HG03095 (cell line): ENCODE measurements at regions not wholly inside any gene's neighbourhood (a gene's known extent, or its start where the extent isn't known, plus 50 kb on each side); places are given as distances from the start of the nearest gene placed in this dataset.
"Not testable (repeated sequence)": the region's sequence is repeated elsewhere in the genome, so short reads cannot be mapped to it uniquely, and the experiment has no call there.

ENCODE experiments used
- ATAC-seq: cut with Tn5 transposase; IDR thresholded peaks from one replicate; pipeline ENCODE4 v1.9.1; 2021; ENCODE audit warnings: moderate library complexity; ENCODE audit not compliant: unreplicated experiment

DNA sequence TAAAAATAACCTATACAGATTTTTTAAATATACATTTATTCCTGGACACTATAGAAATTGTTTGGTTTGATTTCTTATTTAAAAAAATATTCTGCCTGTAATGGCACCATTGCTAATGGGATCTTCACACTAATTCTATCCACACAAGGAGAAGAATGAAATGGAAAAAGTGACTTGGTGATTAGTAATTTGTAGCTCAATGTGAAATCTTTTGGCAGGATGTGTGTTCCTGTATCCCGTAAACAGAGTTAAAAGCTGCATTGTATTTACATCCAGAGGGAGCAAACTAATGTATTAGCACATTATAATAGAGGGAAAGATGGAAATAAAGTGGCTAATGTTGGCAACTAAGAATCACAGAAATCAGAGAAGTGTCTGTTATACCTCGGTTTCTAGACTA, 1455.3 kb upstream of the FLRT2 start:
- no peak for ATAC-seq

DNA sequence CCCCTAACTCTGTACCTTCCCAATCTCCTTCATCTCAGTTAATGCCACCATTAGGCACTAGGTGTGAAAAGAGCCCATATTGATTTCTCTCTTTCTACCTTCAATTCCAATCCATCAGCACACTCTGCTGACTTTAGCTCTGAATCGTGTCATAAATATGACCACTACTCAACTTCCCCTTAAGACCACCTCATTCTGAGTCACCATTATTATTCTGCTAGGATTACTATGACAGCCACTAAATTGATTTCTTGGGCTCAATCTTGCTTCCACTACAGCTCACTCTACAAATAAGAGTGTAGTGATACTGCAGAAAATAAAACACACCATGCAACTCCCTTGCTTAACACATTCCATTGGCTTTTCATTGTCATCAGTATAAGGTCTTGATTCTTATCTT, 1449.0 kb upstream of the FLRT2 start:
- ATAC-seq, result no peak

DNA sequence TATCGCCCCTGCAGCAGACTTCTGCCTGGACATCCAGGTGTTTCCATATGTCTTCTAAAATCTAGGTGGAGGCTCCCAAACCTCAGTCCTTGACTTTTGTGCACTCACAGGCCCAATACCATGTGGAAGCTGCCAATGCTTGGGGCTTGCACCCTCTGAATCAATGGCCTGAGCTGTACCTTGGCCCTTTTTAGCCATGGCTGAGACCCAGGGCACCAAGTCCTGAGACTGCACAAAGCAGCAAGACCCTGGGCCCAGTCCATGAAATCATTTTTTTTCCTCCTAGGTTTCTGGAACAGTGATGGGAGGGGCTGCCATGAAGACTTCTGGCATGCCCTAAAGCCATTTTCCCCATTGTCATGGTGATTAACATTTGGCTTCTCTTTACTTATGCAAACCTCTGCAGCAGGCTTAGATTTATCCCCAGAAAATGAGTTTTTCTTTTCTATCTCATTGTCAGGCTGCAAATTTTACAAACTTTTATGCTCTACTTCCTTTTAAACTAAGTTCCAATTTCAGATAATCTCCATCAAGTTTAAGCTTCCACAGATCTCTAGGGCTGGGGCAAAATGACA, 1445.8 kb upstream of the FLRT2 start:
- no peak for ATAC-seq

DNA sequence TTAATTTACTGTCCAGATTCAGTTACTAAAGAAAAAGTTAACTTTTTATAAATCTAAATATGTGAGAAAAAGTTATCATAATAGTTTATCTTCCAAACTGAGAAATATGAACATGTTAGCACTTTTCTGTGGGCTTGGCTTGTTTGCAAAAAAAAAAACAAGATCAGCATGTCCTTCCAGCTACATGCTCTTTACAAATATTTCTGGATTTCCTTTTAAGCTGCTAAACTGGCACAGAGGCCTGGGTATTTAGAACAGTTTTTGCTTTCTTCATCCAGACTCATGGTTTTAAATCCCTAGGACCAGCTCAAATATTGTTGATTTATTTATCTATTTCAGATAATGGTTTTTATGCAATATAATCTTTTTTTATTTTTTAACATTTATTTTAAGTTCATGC, 1444.5 kb upstream of the FLRT2 start:
- no peak for ATAC-seq

DNA sequence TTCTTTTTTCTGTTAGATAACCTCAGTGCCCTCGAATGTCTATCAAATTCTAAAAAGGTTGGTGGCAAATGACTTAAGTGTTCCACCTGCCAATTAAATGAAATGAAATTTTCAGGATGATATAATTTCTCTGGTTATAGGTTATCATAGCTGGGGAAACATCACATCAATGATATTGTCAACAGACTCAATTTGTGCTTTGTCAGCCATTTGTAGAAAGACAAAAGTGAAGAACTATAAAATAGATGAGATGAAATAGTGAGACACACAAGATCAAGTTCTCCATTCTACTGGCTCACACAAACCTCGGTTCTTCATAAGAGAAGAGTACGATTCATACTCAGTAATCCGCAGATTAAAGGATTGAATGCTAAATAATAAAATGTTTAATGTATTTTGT, 1443.2 kb upstream of the FLRT2 start:
- ATAC-seq, result no peak

DNA sequence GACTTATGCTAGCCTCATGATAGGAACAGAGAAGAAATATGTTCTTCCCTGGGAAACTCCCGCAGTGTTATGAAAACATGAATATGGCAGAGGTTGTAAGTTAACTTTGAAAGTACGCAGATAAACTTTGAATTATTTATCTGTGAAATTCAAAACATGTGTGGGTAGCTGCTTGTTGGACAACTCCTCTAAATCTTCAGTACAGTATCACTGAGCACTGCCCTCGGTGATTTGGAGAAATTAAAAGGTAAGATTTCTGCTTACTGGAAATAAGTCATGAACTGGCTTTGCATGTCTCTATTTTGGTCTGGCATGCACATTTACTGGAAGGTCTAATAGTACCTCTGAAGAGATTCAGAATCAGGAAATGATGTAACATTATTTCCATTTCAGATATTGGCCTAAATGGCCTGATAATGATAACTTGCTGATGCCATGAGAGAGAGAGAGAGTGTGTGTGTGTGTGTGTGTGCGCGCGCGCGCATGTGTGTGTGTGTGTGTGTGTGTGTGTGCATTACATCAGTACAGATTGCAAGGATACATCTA, 1441.9 kb upstream of the FLRT2 start:
- no peak for ATAC-seq

DNA sequence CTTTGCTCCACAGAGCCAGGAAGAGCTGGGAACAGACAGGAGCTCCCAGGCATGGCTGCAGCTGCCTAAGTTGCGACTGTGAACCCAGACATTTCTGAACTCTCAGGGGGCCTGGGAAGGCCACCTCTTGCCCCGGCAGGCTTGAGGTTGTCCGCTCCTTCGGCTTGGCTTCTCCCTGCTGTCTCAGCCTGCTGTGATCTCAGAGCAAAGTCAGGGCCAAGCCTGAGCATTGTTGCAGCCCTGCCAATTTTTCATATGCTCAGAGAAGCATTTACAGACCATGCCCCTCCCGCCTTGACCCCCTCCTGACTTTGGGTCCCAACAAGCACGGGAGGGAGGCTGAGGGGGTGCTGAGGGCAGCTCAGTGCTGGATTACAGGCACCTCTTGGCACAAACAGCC, 1439.1 kb upstream of the FLRT2 start:
- no peak for ATAC-seq

DNA sequence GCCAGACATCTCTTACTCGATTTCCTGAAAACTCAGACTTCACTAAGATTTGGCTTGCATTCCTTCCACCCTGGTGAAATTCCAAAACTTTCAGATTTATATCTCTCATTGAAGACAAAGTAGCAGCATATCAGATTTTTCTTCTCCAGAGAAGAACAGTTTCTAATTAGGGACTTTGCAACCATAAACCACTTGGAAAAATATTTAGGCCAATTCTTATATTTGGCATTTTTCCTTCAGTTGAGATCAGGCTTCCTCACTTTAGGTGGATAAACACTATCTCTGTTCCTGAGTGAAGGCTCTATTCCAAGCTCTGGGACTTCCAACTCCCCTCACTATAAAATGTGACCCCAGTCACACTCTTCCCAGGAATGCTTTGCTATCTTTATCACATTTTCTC, 1434.3 kb upstream of the FLRT2 start:
- no peak for ATAC-seq

DNA sequence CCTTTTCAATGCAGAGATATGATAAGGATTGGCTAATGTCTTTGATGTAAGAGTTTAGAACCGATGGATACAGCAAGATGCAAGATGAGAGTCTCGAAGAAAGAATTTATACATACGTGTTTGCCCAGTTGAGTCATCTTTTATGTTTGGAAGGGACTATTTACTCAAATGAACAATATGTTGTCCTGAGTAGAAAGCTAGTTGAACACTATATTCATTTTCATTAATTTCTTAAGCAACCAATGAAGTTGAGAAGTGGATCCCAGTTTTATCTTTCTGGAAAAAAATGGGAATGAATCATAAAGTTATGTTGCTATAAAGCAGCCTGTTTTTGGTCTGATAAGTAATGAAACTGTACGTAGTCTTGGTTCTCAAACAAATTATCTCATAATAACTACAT, 1431.7 kb upstream of the FLRT2 start:
- ATAC-seq, result no peak

DNA sequence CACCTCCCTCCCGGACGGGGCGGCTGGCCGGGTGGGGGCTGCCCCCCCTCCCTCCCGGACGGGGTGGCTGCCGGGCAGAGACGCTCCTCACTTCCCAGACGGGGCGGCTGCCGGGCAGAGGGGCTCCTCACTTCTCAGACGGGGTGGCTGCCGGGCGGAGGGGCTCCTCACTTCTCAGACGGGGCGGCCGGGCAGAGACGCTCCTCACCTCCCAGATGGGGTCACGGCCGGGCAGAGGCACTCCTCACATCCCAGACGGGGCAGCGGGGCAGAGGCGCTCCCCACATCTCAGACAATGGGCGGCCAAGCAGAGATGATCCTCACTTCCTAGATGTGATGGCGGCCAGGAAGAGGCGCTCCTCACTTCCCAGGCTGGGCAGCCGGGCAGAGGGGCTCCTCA, 1430.4 kb upstream of the FLRT2 start:
- ATAC-seq, result not testable (repeated sequence)

DNA sequence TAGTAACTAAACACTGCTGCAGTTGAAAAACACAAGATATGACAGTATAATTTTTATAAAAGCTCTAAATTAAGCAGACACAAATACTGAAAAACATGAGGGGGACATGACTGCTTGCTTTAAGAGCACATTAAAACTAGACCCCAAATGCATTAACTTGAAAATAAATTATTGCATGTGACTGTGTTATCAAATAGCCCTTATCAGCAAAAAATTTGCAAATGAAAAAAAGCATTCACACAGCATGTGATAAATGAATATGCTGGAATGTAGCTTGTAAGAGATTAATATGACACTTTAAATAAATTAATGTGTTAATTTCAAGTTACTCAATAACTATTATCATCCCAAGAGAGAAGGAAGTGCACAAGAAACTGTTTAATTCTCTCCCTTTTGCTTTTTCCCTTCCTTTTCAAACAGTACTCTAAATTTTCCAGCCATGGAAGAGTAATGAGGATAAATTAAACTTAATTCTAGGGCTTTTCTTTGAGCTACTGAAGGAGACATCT, 1422.1 kb upstream of the FLRT2 start:
- ATAC-seq, result no peak

DNA sequence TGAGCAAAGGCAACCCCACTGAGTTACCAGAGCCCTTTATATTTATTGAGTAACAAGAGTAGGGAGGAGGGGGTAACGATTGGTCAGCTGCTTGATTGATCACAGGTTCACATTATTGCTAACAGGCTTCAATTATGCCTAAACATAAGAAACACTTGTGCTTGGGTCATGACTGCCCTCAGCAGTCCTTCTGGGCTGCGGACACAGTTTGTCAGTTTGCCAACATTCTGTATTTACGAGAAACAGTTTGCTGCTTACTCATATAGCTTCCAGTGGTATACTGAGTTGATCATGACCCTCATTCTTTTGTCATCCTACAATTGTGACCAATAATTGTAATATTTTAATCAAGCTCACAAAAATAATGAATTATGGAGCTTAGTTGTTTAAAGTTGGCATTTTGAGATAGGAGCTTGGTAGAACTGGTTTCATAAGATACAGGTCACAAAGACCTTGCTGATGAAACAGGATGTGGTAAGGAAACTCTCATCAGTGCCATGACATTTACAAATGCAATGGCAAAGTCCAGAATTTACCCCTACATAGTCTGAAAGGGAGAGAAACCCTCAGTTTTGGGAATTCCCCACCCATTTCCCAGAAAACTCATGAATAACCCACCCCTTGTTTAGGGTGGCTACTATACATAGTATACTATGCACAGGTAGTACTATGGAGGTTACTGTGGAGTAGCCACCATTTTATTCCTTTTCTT, 1421.0 kb upstream of the FLRT2 start:
- no peak for ATAC-seq

DNA sequence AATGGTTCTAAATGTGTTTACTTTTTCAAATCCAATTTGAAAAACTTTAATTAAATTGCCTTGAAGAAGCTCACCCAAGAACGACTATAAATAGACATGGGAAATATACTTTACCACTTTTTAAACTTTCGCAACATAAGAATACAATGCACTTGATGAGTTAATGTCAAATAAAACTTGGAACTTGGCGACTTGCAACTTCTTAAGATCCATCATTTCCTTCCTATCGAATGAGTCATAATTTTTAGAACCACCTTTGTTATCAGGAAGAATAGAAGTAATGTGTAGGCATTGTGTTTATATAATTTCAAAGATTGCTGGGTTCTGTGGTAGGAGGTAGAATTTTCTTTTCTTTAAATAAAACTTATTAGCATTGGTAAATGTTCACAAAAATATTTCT, 1417.4 kb upstream of the FLRT2 start:
- ATAC-seq, result no peak

DNA sequence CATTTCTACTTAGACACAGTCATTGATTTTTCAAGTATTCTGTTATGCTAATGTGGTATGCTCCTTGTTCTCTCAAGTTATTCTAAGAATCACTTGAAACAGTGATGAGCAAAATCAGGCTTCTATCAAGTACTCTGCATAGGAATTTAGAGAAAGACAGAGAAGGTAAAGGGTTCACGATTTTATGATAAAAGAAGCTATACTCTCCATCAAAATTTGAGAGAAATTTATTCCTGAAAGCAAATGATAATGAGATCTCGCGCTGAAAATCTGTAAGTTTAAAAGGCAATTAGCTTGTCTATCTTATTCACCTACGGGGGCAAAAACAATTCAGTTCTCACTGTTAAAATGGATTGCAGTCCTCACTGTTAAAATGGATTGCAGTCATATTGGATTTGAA, 1404.3 kb upstream of the FLRT2 start:
- ATAC-seq, result no peak

DNA sequence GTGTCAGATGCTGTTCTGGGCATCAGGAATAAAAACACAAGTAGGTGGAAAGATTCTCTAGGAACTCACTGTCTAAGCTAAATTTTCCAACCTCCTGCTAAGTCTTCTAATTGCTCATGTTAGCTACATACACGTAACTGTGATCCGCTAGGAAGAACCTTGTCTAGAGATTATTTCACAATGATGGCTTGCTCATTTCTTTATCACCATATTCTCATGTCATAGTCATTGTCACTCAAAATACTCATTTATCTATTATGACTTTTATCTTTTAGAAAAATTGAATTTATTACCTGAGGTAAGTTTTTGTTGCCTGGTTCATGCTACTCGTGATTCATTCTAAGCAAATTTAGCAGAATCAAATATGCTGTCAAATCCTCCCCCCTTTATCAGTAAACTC, 1402.4 kb upstream of the FLRT2 start:
- no peak for ATAC-seq

DNA sequence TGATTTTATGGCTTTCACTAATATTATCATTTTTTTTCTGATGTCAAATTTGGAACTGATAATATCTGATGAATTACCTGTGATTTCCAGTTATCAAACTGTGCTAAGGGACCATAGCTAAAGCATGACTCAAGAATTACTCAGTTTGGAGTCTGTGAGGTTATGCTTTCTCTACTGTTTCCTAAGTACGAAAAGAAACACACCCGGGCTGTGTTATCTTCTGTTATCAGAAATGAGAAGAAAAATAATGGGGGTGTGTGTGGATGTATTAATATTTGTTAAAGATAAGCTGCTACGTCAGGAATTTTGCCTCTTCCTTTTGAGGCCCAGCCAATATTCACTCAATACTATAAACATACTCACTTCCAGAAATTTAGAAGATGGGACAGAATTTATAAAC, 1401.9 kb upstream of the FLRT2 start:
- no peak for ATAC-seq

DNA sequence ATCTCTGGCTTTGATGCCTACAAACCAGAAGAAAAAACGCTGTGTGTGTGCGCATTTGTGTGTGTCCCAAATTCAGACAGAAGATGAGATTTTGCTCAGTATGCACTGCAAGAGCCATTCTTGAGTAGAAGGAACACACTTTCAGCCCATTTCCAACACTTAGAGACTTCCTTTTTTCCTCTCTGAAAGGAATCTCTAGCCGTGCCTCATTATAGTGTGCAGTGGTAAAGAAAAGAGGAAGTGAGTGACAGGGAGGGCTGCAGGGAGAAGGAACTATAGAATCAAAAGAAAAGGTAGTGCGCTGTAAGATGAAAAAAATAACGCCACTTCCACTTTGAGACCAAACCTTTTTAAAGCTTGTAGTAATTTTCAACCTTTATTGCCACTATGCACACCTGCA, 1400.9 kb upstream of the FLRT2 start:
- no peak for ATAC-seq

DNA sequence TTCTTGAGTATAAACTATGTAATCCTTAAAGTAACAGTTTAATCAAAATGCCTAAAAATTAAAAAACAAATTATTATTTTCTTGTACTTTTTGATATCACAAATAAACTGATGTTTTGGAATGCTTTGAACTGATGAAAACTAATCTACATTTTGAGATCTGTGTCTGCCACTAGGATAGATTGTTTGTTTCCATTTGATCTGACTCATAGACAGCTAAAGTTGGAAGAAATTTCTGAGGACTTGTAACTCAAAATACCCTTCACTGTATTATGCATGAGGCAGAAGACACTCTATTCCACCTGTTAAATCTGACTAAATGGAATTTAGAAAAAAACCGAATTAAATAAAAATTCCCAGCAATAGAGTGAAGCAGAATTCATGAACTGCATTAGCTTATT, 1400.0 kb upstream of the FLRT2 start:
- ATAC-seq, result no peak

DNA sequence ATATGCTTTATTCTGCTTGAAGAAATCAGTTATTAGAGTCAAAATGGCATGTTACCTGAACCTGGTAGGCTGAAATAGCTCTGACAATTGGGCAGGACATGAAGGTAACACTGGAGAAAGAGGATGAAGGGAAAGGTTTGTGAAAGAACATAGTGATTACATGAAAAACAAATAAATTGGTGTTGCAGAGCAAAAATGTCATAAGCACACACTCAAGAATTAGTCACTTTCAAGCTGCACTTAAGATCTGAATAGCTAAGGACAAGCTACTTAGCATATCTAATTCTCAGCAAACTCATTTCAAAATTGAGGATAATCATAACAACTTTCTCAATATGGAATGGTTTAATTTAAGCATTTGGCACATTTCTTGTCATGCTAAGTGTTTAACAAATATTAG, 1398.0 kb upstream of the FLRT2 start:
- ATAC-seq, result no peak

DNA sequence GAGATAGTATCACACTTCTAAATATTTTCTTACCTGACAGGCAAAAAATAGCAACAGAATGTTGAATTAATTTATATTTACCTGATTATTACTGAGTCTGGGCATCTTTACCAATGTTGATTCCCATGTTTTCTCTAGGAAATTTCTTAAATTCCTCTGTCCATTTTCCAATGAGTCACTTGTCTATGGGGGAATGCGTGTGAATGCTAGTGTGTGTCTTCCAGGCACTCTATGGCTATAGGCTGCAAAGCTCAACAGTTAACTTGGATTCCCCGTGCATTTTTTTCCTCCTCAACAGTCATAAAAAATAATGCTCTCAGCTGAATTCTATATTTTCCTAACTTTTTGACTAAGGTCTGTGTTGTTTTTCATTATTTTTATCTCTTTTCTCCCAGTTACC, 1385.8 kb upstream of the FLRT2 start:
- ATAC-seq, result no peak

DNA sequence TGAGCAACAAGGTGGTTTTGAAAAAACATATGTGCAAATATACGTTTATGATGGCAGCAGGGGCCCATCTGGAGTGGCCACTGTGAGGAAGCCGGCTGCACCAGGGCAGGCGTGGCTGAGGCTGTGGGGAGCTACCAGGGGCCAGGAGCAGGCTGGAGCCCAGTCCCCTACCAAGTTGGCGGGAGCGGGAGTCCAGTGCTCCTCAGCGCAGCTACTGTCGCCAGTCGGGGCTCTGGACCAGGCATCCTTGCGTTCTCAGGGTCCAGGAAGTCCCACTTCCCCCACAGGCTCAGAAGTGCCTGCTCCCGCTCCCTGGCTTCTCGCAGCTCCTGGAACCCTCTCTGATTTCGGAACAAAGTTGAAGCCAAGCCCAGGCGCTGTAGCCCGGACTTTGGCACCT, 1377.5 kb upstream of the FLRT2 start:
- no peak for ATAC-seq

DNA sequence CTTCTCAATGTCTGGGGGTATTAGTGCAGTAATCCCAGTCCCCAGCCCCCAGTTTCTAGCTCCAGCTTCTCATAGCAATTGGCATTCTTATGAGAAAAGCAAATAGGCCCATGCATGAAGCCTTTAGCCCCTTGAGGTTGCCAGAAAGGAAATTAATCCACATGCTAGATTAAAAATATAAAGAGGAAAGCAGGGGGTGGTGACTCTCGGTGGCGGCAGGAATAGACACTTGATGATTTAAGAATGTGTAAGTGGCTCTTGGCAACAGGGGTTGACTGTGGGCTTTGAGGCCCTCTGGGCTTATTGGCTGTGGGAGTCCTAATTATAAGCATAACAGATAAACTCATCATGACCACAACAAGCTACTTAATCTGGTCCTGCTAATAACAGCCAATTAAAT, 1367.3 kb upstream of the FLRT2 start:
- no peak for ATAC-seq

DNA sequence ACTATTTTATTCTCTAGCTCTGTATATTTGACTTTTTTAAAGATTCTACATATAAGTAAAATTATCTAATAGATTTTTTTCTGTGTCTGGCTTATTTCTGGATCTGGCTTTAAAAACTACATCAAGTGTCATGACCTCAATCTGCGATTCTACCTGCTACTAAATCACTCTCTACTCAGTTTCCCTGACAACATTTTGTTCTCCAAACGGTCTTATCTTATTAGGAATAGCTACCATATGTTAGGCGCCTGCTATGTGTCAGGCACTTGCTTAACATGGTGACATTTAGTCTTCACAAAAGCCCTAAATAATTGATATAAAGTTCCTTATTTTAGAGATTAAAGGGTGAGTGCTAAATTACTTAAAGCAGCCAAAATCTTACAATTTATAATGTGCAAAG, 1362.9 kb upstream of the FLRT2 start:
- ATAC-seq, result no peak
